ENCODE measurements at regions not wholly inside any gene's neighbourhood (a gene's known extent, or its start where the extent isn't known, plus 50 kb on each side); places are given as distances from the start of the nearest gene placed in this dataset.

DNA sequence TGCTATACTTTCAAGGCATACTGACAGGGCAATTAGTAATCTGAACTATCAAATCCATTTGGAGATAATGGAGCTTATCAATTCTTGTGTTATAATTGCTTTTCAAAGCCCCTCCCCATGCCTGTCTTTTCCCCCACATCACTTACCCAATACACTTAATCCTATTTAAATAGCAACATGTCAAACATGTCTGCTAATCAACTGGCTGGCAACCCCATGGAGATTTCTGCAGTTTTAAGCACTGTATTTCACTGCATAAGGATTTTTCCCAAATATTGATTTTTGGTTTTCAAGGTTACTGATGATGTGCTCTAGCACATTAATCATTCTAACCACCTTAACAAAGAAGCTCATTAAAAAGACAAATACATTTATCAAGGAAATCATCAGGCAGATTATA lies 800.3 kb downstream of the PLA2G4A start:
- DNase-seq: no peak

DNA sequence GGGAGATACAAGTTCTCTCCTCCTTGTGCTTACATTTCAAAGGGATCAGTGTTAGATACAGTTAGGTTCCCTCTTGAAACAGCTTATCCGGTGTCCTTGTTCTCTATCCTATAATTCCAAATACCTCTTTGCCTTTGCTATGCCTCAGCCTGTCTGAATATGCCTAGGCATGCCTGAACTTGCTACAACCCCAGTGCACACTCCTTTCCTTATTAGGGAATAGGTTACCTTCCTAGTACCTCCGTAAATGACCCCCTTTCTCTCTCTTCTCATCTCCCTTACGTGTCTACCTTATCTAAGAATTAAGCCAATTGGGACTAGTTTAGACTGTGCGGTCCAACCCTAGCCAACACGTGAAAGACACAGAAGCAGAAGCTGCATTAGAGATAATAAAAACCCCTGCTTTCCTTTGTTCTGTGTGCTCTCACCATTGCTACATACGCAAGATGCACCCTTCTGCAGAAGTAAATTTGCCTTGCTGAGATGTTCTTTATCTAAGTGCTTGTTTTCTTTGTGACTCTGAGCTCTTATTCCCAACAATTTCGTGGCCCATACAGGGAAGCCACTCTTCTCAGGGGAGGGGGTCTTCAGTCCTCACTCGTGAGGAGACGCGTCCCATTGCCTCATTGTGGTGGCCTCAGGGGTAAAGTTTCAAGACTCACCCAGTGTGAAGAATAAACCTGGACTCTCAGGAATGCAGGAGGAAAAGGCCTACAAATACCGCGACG lies 802.1 kb downstream of the PLA2G4A start:
- DNase-seq: no peak

DNA sequence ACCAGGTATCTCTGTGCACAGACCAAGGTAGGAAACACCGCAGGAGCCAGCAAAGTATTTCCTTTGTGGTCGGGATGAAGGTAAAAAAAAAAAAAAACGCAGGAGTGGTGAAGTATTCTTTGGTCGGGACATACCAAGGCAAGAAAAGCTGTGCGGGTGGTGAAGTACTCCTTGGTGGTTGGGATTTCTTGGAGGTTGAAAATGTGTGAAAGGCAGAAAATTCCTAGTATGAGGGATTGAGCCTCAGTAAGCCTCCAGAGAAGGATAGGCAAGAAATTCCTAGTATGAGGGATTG lies 802.6 kb downstream of the PLA2G4A start:
- DNase-seq: no peak

DNA sequence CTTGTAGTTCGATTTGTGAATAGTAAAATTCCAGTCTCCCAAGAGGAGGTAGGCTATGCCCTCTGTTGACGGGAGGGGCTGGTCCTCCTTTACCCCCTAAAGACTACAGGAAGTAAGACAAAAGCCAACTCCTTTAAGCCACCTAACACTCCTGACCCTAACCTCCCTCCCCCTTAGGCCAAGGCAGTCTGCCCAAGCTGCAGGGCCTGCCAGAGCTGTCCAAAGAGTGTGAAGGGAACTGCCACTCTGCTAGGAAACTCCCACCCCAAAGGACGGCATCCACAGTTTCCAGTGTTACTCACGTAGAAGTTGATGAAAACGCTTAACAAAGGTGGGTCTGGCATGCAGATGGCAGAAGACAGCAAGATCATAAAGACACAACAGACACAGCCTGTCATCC lies 803.2 kb downstream of the PLA2G4A start:
- no peak for DNase-seq

DNA sequence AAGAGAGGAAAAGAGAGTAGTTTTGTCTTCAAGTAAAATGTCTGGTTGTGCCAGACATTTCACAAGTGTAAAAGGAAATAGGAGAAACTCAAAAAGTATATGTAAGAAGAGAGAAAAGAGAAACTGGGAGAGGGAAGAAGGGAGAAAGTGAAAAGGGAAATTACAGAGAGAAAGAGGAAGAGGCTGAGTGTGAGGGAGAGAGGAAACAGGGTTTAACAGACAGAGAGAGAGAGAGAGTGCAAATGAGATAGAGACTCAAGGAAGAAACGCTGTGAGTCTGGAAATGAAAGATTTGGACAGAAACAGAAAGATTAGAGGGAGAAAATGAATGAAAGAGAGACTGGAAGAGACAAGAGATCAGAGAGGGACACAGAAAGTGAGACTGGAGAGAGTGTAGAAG lies 806.2 kb downstream of the PLA2G4A start:
- no peak for DNase-seq

DNA sequence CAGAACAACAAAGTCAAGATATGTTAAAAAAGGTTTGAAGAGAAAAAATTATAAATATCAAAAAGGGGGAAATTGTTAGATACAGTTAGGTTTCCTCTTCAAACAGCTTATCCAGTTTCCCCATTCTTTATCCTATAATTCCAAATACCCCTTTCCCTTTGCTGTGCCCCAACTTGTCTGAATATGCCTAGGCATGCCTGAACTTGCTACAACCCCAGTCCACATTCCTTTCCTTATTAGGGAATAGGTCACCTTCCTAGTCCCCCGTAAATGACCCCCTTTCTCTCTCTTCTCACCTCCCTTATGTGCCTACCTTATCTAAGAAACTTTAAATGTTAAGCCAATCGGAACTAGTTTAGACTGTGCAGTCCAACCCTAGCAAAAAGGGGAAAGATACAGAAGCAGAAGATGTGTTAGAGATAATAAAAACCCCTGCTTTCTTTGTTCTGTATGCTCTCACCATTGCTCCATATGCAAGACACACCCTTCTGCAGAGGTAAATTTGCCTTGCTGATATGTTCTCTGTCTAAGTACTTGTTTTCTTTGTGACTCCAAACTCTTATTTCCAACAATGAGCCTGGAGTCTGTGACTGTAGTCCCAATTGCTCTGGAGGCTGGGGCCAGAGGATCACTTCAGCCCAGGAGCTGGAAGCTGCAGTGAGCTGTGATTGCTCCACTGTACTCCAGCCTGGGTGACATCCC lies 810.1 kb downstream of the PLA2G4A start:
- DNase-seq: no peak

DNA sequence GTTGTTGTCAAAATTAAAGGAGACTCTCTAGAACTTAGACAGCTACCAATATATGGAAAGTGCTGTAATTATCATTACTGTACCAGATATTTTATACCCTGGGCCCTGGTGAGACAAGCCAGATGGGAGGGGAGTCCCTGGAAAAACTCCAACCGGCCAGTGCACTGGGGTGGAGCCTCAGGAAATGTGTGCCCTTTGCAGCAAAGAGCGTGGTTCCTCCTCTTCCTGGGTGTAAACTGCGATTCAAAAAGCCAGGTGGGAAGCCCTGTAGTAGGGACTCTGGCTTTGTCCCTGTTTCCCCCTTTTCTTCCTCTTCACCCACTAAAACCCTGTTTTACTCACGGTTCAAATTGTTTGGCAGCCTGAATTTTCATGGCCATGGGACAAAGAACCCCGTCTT lies 812.3 kb downstream of the PLA2G4A start:
- no peak for DNase-seq

DNA sequence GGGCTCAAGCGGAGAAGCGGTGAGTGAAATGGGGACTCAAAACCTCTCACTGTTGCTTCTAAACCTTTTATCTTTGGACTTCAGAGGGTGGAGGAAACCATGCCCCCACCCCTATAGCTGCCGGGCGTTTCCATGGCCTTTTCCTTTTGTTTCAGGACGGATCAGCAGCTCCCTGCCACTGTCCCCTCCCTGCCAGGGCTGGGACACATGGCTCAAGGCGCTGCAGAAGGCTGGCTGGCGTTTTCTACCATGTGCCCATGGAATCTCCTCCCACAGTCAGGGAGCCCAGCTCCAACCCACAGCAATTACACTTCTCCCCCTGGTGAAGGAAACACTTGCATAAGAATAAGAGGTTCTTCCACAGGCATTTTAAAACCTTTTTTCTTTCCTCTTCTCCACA lies 812.7 kb downstream of the PLA2G4A start:
- no peak for DNase-seq

DNA sequence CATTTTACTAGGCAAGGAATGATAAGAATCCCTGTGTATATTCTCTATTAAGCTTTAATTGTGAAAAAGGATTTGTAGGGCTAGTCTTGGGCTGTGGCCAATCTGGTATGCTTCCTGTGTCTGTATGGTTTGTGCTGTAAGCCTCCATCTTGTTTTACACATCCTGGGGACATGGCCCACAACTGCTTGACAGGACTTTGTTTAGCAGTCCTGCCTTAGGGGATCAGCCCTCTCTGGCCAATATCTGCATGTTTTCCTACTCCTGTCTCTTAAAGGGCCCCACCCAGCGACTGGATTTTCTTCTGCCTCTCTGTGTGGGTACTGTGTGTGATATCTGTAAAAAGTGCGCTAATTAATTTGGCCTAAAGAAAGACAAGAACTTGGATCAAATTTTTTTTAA lies 813.2 kb downstream of the PLA2G4A start:
- no peak for DNase-seq

DNA sequence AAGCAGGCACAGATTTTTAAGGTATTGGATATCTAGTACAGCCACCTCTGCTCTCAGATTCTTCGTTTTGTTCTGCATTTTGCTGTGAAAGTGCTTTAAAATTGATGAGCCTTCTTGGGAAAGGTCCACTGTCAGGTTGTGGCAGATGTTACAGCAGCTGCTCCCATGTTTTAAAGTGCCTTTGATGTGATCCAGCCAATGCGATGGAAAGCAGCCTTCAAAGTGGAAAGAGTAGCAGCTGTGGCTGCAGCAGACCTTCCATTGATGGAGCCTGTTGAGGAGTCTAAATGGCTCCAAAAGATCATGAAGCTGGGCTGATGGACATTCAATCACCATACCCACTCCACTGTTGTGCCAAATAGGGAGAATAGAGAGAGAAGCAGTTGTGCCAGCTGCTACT lies 816.9 kb downstream of the PLA2G4A start:
- no peak for DNase-seq

DNA sequence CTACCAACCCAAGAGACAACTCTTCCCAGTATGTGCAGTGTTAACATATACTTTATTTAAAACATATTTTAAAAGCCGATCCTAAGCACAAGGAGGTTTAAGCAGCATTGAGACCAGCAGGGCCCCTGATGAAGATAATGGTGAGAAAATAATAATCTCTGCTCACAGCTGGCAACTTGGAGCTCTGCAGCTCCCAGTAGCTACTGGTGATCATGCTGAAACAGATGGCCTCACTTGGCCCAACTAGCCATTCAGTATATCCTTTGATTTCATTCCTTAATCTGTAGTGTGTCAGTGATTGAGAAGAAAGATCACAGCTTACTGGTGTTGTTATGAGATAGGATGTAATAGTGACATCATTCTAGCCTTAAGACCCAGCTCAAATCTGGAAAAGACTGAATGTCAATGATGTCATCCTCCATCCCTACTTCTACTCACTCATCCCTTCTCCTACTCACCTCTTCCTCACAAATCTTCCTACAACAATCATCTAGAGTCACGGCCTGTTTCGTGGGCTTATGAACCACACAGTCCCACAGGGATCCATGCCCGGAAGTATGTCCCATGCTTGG lies 817.9 kb downstream of the PLA2G4A start:
- no peak for DNase-seq

DNA sequence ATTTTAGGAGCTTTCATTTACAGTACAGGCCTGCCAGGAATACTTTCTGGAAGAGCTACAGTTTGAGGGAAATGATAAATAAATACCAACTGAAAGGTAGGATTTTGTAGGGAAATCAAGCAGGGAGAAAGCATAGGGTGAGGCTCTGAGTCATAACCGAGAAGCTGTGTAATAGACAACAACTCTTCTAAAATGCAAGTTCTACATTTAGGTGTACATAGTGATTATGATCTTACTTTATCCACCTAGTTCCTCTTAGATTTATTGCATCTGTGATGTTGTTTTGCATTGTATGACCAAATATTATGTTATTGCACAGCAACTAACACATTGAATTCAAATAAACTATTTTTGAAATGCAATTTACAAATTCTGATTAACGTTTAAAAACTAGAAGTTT lies 819.3 kb downstream of the PLA2G4A start:
- DNase-seq: no peak

DNA sequence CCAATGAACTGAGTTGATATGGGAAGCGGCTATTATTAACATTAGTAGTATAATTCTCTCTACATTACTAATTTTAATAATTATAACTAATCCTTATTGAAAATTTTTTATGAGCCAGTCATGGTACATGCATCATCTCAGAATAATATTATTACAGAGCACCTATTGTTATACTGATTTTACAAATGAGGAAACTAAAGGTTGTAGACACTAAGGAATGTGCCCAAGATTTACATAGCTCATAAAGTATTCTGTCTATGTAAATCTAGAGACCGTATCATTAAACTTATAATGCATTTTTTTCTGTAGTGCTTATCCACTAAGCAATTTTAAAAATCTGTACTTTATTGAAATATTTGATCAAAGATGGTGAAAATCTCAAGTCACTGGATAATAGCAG lies 825.9 kb downstream of the PLA2G4A start:
- no peak for DNase-seq

DNA sequence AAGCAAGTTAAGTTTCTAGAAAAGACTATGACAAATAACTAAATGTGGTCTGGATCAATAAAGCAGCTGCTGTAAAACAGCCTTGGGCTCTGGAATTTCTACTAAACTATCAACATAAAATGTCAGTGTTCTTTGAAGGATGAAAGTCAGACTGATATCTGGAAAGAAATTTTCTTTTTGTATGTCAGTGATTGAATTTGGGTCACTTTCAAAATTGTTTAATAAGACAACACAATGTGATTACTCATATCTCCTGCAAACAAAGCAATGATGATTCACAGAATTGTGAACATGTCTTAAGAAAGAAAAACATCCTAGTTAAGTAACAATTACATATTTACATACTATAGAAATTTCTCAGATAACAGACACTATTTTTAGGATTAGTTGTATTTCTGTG lies 826.4 kb downstream of the PLA2G4A start:
- DNase-seq: no peak

DNA sequence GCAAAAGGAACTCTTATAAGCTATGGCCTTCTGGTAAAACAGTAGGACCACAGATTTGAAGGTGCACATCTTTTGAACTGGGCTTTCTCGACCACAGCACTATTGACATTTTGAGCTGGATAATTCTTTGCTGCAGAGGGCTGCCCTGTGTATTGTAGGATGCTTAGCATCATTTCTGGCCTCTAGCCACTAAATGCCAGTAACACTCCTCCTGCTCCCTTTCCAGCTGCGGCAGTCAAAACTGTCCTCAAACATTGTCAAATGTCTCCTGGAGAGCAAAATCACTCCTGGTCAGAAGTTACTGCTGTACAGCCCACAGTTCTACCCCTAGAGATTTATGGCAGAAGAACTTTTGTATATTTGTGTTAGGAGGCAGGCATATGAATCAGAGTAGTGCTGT lies 836.7 kb downstream of the PLA2G4A start:
- DNase-seq: no peak

DNA sequence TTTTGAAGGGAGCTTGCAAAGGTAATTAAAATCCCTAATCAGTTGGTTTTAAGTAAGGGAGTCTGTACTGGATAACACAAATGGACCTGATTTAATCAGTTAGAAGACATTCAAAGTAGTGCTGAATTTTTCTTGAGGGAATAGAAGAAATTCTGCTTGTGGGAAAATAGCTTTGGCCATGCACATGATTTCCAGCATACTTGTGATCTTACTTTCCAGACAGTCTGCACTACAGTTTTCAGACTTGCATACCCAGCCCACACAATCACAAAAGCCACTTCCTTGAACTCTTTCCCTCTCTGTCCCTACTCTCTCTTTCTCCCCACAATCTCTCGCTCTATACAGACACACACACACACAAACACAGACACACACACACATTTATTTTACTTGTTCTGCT lies 852.1 kb downstream of the PLA2G4A start:
- DNase-seq: no peak

DNA sequence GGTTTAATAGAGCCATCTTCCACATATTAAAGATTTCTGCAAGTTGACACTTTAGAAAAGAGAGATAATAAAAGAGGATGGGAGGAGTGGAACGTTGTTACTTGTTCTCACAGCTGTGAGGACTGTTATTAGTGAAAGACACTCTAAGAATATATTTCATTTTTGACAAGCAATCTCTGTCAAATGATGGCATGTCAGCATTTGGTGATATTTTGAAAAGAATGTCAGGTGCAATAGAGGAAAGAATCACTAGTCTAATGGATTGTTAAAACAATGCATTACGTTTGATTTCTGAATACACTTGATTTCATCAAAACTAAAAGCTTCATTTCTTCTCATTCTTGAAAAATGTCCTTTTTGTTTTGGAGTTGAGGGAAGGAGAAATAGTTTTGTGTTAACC lies 853.4 kb downstream of the PLA2G4A start:
- no peak for DNase-seq

DNA sequence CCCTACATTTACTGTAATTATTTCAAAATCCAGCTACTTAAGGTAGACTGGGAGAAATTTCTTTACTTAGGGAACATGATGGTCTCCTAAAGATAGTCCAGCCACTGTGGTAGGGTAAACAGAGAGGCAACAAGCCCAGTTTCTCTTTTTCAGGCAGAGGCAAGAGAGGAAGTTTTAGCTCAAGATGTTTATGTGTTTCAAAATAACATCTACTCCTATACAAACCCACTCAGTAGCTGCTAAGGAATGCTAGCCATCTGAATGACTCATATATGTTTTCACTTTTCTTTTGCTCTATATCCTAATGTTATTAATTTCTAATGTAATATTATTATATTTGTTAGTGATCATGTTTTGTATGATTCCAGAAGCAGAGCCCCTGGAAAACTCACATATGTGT lies 856.6 kb downstream of the PLA2G4A start:
- DNase-seq: no peak

DNA sequence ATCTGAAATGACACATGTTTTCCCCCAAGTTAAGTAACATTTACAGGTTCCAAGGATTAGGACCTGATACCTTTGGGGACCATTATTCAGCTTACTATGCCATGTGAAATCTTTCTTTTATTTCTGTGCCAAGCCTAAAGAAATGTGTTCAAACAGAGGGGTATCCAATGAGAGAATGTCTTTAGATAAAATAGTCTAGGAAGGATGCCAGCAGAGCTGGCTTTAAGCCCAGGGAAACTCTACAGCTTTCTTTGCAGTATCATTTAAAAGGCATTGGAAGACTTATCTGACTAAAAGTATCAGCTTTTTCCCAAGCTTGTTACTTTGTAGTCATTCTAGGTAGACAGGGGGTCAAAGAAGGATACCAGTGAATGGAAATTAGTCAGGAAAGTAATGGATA lies 860.4 kb downstream of the PLA2G4A start:
- peak in 4 of 51 donors; percentile 1 to 12 (median 4) for DNase-seq

DNA sequence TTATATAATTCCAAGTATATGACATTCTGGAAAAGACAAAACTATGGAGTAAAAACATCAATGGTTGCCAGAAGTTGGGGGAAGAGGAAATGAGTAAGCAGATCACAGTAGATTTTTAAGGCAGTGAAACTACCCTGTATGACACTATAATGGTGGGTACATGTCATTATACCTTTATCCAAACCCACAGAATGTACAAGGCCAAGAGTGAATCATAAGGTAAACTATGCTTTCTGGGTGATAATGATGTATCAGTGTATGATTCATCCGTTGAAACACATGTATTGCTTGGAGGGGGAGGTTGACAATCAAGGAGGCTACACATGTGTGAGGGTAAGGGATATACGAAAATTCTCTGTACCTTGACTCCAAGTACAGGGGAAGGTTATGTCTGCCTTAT lies 862.7 kb downstream of the PLA2G4A start:
- DNase-seq: peak in 1 of 51 donors; percentile 3

DNA sequence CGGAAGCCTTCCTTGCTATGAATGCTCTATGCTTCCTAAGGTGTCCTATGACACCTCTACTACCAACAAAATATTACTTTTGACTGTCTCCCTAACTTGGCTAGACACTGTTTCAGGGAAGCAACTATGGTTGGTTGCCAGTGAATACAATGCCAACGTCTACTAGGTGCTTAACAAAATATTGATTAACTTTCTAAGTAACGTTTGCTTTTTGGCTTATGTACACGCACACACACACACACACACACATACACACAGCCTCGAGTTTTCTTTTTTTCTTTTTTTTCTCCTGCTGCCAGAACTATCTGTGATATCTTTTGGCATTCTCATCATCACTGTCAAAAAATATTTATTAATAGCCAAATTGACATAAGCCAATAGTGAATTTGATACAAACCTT lies 864.0 kb downstream of the PLA2G4A start:
- DNase-seq: no peak

DNA sequence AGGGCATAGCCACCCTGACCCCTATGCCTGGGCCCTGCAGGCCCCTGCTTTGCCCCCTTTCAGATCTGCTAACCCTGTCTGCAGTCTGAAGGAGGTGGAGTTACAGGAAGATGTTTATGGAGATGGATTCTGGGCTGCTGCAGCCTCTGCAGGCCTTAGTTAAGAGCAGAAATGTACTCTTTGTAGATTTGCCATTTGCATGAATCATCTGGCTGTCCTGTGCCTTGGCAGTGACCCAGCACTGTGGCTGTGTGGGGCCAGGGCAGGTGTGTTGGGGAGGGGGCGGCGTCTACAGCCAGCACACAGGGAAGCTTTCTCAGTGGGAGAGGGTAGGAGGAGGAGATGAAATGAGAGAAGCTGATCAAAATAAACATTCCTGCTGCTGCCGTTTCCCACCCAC lies 867.3 kb downstream of the PLA2G4A start:
- DNase-seq: no peak
